ENCODE measurements at regions not wholly inside any gene's neighbourhood (a gene's known extent, or its start where the extent isn't known, plus 50 kb on each side); places are given as distances from the start of the nearest gene placed in this dataset.

DNA sequence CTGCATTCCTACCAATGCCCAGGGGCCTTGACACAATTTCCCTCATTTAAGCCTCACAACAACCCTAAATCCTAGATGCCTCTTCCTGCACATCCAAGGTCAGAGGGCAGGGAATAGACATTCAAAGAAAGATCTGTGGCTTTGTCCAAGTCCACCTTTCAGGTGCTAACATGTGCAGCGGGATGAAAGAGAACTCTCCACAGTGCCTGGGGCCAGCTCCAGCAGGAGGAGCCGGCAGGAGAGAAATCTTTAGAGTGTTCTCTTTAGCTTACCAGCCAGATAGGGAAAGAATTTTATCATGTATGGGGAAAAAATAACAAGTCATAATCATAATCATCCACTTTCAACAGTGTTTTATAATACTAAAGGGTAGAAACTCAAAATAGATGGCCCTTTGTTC, 319.7 kb downstream of the MATN1 start:
- TF ChIP-seq HDAC6 (IDR thresholded peaks at IDR 0.05; ENCODE audit: unreplicated experiment) (no peak), HDAC2 (IDR thresholded peaks at IDR 0.05) (no peak)
